ENCODE measurements at regions not wholly inside any gene's neighbourhood (a gene's known extent, or its start where the extent isn't known, plus 50 kb on each side); places are given as distances from the start of the nearest gene placed in this dataset.

DNA sequence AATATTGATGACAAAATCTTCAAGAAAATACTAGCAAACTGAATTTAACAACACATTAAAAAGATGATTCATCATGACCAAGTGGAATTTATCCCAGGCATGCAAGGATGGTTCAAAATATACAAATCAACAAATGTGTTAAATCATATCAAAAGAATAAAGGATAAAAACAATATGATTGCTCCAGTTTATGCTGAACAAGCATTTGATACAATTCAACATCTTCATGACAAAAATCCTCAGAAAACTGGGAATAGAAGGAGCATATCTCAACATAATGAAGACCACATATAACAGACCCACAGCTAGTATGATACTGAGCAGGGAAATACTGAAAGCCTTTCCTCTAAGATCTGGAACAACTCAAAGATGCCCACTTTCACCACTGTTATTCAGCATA is 352.3 kb downstream of the PYDC2 start:
- TF ChIP-seq, protein P1, sequence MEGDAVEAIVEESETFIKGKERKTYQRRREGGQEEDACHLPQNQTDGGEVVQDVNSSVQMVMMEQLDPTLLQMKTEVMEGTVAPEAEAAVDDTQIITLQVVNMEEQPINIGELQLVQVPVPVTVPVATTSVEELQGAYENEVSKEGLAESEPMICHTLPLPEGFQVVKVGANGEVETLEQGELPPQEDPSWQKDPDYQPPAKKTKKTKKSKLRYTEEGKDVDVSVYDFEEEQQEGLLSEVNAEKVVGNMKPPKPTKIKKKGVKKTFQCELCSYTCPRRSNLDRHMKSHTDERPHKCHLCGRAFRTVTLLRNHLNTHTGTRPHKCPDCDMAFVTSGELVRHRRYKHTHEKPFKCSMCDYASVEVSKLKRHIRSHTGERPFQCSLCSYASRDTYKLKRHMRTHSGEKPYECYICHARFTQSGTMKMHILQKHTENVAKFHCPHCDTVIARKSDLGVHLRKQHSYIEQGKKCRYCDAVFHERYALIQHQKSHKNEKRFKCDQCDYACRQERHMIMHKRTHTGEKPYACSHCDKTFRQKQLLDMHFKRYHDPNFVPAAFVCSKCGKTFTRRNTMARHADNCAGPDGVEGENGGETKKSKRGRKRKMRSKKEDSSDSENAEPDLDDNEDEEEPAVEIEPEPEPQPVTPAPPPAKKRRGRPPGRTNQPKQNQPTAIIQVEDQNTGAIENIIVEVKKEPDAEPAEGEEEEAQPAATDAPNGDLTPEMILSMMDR (conservative IDR thresholded peaks at IDR 0.05), result no peak
- TF ChIP-seq ZFX (IDR thresholded peaks at IDR 0.05), result no peak
